ENCODE measurements at regions not wholly inside any gene's neighbourhood (a gene's known extent, or its start where the extent isn't known, plus 50 kb on each side); places are given as distances from the start of the nearest gene placed in this dataset.

- TF ChIP-seq POLR2A (IDR thresholded peaks at IDR 0.05): no peak
- TF ChIP-seq, protein P1, sequence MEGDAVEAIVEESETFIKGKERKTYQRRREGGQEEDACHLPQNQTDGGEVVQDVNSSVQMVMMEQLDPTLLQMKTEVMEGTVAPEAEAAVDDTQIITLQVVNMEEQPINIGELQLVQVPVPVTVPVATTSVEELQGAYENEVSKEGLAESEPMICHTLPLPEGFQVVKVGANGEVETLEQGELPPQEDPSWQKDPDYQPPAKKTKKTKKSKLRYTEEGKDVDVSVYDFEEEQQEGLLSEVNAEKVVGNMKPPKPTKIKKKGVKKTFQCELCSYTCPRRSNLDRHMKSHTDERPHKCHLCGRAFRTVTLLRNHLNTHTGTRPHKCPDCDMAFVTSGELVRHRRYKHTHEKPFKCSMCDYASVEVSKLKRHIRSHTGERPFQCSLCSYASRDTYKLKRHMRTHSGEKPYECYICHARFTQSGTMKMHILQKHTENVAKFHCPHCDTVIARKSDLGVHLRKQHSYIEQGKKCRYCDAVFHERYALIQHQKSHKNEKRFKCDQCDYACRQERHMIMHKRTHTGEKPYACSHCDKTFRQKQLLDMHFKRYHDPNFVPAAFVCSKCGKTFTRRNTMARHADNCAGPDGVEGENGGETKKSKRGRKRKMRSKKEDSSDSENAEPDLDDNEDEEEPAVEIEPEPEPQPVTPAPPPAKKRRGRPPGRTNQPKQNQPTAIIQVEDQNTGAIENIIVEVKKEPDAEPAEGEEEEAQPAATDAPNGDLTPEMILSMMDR (IDR thresholded peaks at IDR 0.05): no peak
Observed at GRCh38 chr4:111037591-111038360, 414.9 kb upstream of the PITX2 start.

Measured in right lobe of liver (tissue), 4 donors.